GM20000 (cell line): ENCODE measurements at regions not wholly inside any gene's neighbourhood (a gene's known extent, or its start where the extent isn't known, plus 50 kb on each side); places are given as distances from the start of the nearest gene placed in this dataset.
"Not testable (repeated sequence)": the region's sequence is repeated elsewhere in the genome, so short reads cannot be mapped to it uniquely, and the experiment has no call there.

Source experiments
- DNase-seq: peaks from one replicate; pipeline ENCODE4 v3.0.0; 2012; ENCODE audit warnings: low spot score
- TF ChIP-seq, protein P1 (sequence below): IDR thresholded peaks from 2 replicates; pipeline ENCODE4 v1.5.1; 2012; ENCODE audit warnings: mild to moderate bottlenecking, control low read depth; ENCODE audit errors: extremely low read depth, missing control alignments

GRCh38 chr3:198167339-198168039, 207.5 kb downstream of the LMLN start:
- TF ChIP-seq, protein P1, sequence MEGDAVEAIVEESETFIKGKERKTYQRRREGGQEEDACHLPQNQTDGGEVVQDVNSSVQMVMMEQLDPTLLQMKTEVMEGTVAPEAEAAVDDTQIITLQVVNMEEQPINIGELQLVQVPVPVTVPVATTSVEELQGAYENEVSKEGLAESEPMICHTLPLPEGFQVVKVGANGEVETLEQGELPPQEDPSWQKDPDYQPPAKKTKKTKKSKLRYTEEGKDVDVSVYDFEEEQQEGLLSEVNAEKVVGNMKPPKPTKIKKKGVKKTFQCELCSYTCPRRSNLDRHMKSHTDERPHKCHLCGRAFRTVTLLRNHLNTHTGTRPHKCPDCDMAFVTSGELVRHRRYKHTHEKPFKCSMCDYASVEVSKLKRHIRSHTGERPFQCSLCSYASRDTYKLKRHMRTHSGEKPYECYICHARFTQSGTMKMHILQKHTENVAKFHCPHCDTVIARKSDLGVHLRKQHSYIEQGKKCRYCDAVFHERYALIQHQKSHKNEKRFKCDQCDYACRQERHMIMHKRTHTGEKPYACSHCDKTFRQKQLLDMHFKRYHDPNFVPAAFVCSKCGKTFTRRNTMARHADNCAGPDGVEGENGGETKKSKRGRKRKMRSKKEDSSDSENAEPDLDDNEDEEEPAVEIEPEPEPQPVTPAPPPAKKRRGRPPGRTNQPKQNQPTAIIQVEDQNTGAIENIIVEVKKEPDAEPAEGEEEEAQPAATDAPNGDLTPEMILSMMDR: peak; percentile 12
- peak; percentile 5 for DNase-seq

GRCh38 chr3:198170781-198171180, 210.8 kb downstream of the LMLN start:
- not testable (repeated sequence) for DNase-seq

DNA sequence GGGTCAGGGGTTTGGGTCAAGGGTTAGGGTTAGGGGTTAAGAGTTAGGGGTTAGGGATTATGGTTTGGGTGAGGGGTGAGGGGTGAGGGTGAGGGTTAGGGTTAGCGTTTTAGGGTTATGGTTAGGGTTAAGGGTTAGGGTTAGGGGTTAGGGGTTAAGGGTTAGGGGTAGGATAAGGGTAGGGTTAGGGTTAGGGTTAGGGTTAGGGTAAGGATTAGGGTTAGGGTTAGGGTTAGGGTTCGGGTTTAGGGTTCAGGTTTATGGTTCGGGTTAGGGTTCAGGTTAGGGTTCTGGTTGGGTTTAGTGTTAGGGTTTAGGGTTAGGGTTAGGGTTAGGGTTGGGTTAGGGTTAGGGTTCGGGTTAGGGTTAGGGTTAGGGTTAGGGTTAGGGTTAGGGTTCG, 213.1 kb downstream of the LMLN start:
- DNase-seq: not testable (repeated sequence)

DNA sequence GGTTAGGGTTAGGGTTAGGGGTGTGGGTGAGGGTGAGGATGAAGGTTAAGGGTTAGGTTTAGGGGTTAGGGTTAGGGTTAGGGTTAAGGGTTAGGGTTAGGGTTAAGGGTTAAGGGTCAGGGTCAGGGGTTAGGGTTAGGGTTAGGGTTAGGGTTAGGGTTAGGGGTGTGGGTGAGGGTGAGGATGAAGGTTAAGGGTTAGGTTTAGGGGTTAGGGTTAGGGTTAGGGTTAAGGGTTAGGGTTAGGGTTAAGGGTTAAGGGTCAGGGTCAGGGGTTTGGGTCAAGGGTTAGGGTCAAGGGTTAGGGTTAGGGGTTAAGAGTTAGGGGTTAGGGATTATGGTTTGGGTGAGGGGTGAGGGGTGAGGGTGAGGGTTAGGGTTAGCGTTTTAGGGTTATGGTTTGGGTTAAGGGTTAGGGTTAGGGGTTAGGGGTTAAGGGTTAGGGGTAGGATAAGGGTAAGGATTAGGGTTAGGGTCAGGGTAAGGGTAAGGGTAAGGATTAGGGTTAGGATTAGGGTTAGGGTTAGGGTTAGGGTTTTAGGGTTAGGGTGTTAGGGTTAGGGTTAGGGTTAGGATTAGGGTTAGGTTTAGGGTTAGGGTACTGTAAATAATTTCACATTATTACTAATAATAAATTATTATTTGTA, 214.0 kb downstream of the LMLN start:
- DNase-seq: not testable (repeated sequence)
